Adrenal gland (tissue), 9 donors: ENCODE measurements at regions not wholly inside any gene's neighbourhood (a gene's known extent, or its start where the extent isn't known, plus 50 kb on each side); places are given as distances from the start of the nearest gene placed in this dataset.

Experiments
- DNase-seq, 7 donors: peaks; one replicate each; pipeline ENCODE4 v3.0.0-alpha.2; 2019 to 2020
- H3K27ac ChIP-seq, 5 donors: fragments of 200-600 bp; sonication (generic) in 4 of 5; 1 replicate in 3 of 5; 2 replicates in 2 of 5; pipeline versions ENCODE4 v1.5.1 to v1.8.0; 2016 to 2020; ENCODE audit warnings: mild to moderate bottlenecking in 1 of 5
- H3K27me3 ChIP-seq: fragments of 200-600 bp; 2 replicates; pipeline ENCODE4 v1.8.0; 2021
- H3K36me3 ChIP-seq, 2 donors: fragments of 200-600 bp; replicated peaks in 1 of 2; 1 replicate in 1 of 2; 2 replicates in 1 of 2; pipeline versions ENCODE4 v1.5.1 to v1.8.0; 2018 to 2022
- H3K4me1 ChIP-seq, 2 donors: fragments of 200-600 bp; replicated peaks in 1 of 2; 1 replicate in 1 of 2; 2 replicates in 1 of 2; pipeline versions ENCODE4 v1.5.1 to v1.8.0; 2018 to 2021
- H3K4me3 ChIP-seq, 4 donors: fragments of 200-600 bp; sonication (generic) in 3 of 4; one replicate each; pipeline ENCODE4 v1.5.1; 2016 to 2018
- H3K9me3 ChIP-seq, 3 donors: fragments of 200-600 bp; sonication (generic) in 1 of 3; replicated peaks in 1 of 3; 1 replicate in 2 of 3; 2 replicates in 1 of 3; pipeline versions ENCODE4 v1.5.1 to v1.8.0; 2016 to 2021
- POLR2A ChIP-seq, 2 donors: fragments of 450-650 bp; IDR thresholded peaks; one replicate each; pipeline ENCODE4 v1.6.1; 2017; ENCODE audit warnings: antibody characterized with exemption in 2 of 2, mild to moderate bottlenecking in 2 of 2, moderate library complexity in 1 of 2
- WGBS, 4 donors: extraction: QIAGEN DNeasy Blood & Tissue Kit in 2 of 4; methylation state at CpG; one replicate each; pipeline versions ENCODE4 v1.1.5 to v1.1.7; 2013 to 2017; 5-methylcytosine and 5-hydroxymethylcytosine counted together
- intact Hi-C, 2 donors: fragments of 100-400 bp; cut with DNase I; formaldehyde crosslinking; loops; one replicate each; pipeline versions ENCODE4 v1.14.1 to v1.15.0; 2022 to 2023
- TF ChIP-seq, protein P1 (sequence below), 6 experiments: fragments of 450-650 bp in 4 of 6; fragments of 200-600 bp in 2 of 6; sonication (generic) in 1 of 6; IDR thresholded peaks; 1 replicate in 5 of 6; 2 replicates in 1 of 6; pipeline versions ENCODE4 v1.5.1 to v1.8.0; 2016 to 2021; ENCODE audit warnings: antibody characterized with exemption in 6 of 6, mild to moderate bottlenecking in 2 of 6, moderate library complexity in 1 of 6
- donor health status: healthy with polysubstance abuse.
- donor health status: Bipolar disorder and iron deficiency.
- donor health status: DM: yes; HTN: yes; CAD: no.
- donor health status: DM: no; HTN: no; CAD: no.
- donor health status: DM: no; HTN: no; CAD: no.

DNA sequence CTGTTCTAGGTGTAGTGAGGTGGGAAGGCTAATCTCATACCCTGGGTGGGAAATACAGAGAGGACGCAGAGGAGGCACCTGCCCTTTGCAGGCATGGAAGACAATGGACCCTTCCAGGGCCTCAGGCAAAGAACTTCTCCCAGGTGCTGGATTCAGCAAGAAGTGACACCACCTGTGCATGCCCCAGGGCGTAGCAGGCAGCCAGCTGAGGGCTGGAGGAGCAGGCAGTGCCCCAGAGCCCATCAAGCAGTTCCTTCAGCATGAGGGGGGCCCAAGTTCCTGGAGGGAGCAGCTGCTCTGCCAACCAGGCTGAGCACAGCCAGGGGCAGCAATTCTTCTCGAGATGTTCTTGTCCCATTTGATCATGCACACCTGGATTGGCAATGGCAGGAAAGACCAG is 170.3 kb upstream of the PDE10A start:
- Histone ChIP-seq H3K36me3 (no peaks in the 10 kb centered on the region), H3K27me3 (no peaks in the 10 kb centered on the region), H3K27ac (no peak overlapping the region), H3K9me3 (no peaks in the 10 kb centered on the region), H3K4me3 (no peak overlapping the region), H3K4me1 (no peaks in the 10 kb centered on the region)
- TF ChIP-seq, protein P1, sequence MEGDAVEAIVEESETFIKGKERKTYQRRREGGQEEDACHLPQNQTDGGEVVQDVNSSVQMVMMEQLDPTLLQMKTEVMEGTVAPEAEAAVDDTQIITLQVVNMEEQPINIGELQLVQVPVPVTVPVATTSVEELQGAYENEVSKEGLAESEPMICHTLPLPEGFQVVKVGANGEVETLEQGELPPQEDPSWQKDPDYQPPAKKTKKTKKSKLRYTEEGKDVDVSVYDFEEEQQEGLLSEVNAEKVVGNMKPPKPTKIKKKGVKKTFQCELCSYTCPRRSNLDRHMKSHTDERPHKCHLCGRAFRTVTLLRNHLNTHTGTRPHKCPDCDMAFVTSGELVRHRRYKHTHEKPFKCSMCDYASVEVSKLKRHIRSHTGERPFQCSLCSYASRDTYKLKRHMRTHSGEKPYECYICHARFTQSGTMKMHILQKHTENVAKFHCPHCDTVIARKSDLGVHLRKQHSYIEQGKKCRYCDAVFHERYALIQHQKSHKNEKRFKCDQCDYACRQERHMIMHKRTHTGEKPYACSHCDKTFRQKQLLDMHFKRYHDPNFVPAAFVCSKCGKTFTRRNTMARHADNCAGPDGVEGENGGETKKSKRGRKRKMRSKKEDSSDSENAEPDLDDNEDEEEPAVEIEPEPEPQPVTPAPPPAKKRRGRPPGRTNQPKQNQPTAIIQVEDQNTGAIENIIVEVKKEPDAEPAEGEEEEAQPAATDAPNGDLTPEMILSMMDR (IDR thresholded peaks at IDR 0.05), result no peak
- no peak for TF ChIP-seq POLR2A (IDR thresholded peaks at IDR 0.05)
- WGBS, 4 donors, result 91 to 100% (median 95%) methylated on average over 1 to 3 of the region's 3 CpGs
- intact Hi-C loops, result no loop called here
- no peak for DNase-seq

DNA sequence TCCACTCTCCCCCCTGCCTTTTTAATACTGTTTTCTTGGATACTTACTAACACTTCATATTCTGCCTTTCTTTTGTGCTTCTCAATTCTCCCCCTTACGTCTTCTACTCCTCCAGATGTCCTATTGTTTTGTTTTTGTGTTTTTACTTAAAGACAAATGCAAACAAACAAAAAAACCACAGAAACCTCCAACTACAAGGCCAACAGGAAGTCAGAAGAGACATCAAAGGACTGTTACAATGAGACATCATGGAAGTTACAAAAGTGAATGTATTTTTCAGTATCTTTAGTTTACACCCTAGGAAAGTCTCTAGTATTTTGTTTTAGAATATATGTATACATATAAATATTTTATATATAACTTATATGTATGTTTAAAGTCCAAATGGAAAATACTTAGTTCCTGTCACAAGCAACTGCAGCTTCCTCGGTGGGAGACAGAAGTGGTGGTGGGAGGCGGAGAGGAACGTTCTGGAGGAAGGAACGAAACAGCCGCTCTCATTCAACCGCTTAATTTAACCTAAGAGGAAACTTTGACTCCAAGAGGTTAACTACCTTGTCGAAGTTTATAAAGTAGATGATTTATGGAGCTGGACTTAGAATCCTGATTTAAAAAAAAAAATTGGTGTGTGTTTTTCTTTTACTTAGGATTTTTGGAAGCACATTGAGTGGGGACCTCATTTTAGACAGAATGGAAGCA is 168.9 kb upstream of the PDE10A start:
- no peaks in the 10 kb centered on the region for H3K27me3 ChIP-seq
- H3K4me3 ChIP-seq, result no peak overlapping the region
- no peaks in the 10 kb centered on the region for H3K4me1 ChIP-seq
- H3K27ac ChIP-seq, result no peak overlapping the region
- H3K9me3 ChIP-seq, result no peaks in the 10 kb centered on the region
- WGBS, 4 donors, result 65 to 70% (median 66%) methylated on average over 8 of the region's 8 CpGs
- TF ChIP-seq, protein P1 (IDR thresholded peaks at IDR 0.05), result no peak
- TF ChIP-seq POLR2A (IDR thresholded peaks at IDR 0.05), result no peak
- intact Hi-C loops, result no loop called here
- DNase-seq, result no peak
- no peaks in the 10 kb centered on the region for H3K36me3 ChIP-seq

DNA sequence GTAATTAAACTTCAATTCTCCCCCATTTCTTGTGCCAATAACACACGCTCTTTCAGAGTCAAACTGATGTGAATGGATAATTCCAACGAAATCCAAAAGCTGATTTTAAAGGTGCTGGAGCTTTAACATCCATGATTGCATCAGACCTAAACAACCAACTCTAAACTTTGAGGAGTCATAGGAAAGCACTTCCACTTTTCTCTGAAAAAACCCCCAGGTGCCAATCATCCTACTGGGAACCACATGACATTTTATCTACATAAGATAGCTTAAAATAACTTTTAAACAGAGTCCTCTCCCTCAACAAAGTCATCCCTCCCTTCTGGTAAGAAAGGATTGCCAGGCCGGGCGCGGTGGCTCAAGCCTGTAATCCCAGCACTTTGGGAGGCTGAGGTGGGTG is 167.7 kb upstream of the PDE10A start:
- H3K27ac ChIP-seq, result no peak overlapping the region
- no peaks in the 10 kb centered on the region for H3K36me3 ChIP-seq
- intact Hi-C loops, result no loop called here
- DNase-seq, result no peak
- TF ChIP-seq POLR2A (IDR thresholded peaks at IDR 0.05), result no peak
- TF ChIP-seq, protein P1 (IDR thresholded peaks at IDR 0.05), result no peak
- no peaks in the 10 kb centered on the region for H3K4me1 ChIP-seq
- H3K27me3 ChIP-seq, result no peaks in the 10 kb centered on the region
- WGBS, 4 donors, result 96 to 100% (median 97%) methylated on average over 5 of the region's 5 CpGs
- no peak overlapping the region for H3K4me3 ChIP-seq
- H3K9me3 ChIP-seq, result no peaks in the 10 kb centered on the region

DNA sequence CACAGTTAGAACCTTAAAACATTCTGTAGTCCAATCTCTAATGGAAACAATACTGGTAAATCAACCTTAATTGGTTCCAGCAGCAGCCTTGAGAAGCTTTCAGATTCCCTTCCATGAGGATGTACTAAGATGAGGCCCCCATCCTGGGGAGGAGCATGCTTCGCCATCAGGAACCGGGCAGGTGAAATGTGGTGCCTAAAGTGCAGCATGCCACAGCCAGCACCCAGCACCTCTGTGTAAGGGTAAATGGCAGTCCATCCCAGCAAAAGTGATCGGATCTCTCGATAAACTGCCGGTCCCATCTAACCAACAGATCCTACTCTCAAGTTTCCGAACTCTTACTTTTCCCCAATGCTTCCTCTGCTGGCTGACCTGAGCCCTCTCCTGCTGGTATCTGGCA is 166.3 kb upstream of the PDE10A start:
- no peaks in the 10 kb centered on the region for H3K9me3 ChIP-seq
- intact Hi-C loops, result no loop called here
- no peak overlapping the region for H3K4me3 ChIP-seq
- H3K36me3 ChIP-seq, result no peaks in the 10 kb centered on the region
- no peaks in the 10 kb centered on the region for H3K27me3 ChIP-seq
- 93 to 98% (median 98%) methylated on average over 6 of the region's 6 CpGs for WGBS, 4 donors
- TF ChIP-seq, protein P1 (IDR thresholded peaks at IDR 0.05), result no peak
- no peak for TF ChIP-seq POLR2A (IDR thresholded peaks at IDR 0.05)
- H3K27ac ChIP-seq, result no peak overlapping the region
- H3K4me1 ChIP-seq, result no peaks in the 10 kb centered on the region
- DNase-seq, result no peak
